ENCODE measurements at regions not wholly inside any gene's neighbourhood (a gene's known extent, or its start where the extent isn't known, plus 50 kb on each side); places are given as distances from the start of the nearest gene placed in this dataset.

- TF ChIP-seq ELK1 (IDR thresholded peaks at IDR 0.05; ENCODE audit: borderline replicate concordance, low read depth, low read length), result no peak
- TF ChIP-seq CTCF (conservative IDR thresholded peaks at IDR 0.05; ENCODE audit: low read depth, low read length), result no peak
- TF ChIP-seq RFX5 (IDR thresholded peaks at IDR 0.05; ENCODE audit: low read depth, low read length), result no peak
- no peak for TF ChIP-seq POLR2A (IDR thresholded peaks at IDR 0.05; ENCODE audit: low read depth, low read length)
- TF ChIP-seq RAD21 (IDR thresholded peaks at IDR 0.05; ENCODE audit: low read length), result no peak
- TF ChIP-seq SMC3 (IDR thresholded peaks at IDR 0.05; ENCODE audit: low read depth, low read length), result no peak
- TF ChIP-seq RCOR1 (IDR thresholded peaks at IDR 0.05; ENCODE audit: insufficient replicate concordance, low read length), result no peak
- no peak for TF ChIP-seq CEBPB (IDR thresholded peaks at IDR 0.05; ENCODE audit: low read depth, low read length)
- TF ChIP-seq FOS (IDR thresholded peaks at IDR 0.05; ENCODE audit: low read depth, low read length), result no peak
- TF ChIP-seq MAZ (IDR thresholded peaks at IDR 0.05; ENCODE audit: borderline replicate concordance, low read depth, low read length), result no peak
- TF ChIP-seq MXI1 (IDR thresholded peaks at IDR 0.05; ENCODE audit: borderline replicate concordance, low read depth, low read length), result no peak
- no peak for TF ChIP-seq NFE2L2 (IDR thresholded peaks at IDR 0.05; ENCODE audit: low read depth, low read length)
- no peak for TF ChIP-seq BHLHE40 (IDR thresholded peaks at IDR 0.05; ENCODE audit: low read depth, low read length)
- TF ChIP-seq CHD1 (IDR thresholded peaks at IDR 0.05; ENCODE audit: low read depth, low read length), result no peak
Measured at GRCh38 chr4:141933978-141934377, 297.6 kb downstream of the IL15 start.

Measured in IMR-90 (cell line).